ENCODE measurements at regions not wholly inside any gene's neighbourhood (a gene's known extent, or its start where the extent isn't known, plus 50 kb on each side); places are given as distances from the start of the nearest gene placed in this dataset.
"Not testable (repeated sequence)": the region's sequence is repeated elsewhere in the genome, so short reads cannot be mapped to it uniquely, and the experiment has no call there.

DNA sequence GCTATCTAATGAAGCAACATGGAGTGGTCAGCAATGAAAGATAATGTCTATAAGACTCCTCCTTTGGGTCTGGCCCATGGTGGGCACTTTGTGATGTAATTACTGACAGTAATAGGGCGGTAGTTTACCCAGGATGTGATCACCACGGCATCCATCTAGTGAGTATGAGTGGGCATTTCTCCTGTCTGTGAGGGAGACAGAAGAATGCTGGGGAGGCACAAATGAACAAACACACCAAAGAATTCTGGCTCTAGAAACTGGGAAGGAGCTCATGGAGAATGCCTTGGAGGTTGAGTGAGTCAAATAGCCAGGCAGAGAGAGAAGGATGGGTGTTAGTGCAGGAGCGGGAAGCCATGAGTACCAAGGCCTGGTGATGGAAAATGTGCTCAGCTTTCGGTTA, 217.5 kb downstream of the WNT5A start:
- no peak overlapping the region for H3K4me3 Mint-ChIP-seq (ENCODE audit: low read depth)
- no peaks in the 10 kb centered on the region for H3K9me3 Mint-ChIP-seq (ENCODE audit: low read depth)
- H3K27me3 Mint-ChIP-seq: no peaks in the 10 kb centered on the region
- TF ChIP-seq, protein P1, sequence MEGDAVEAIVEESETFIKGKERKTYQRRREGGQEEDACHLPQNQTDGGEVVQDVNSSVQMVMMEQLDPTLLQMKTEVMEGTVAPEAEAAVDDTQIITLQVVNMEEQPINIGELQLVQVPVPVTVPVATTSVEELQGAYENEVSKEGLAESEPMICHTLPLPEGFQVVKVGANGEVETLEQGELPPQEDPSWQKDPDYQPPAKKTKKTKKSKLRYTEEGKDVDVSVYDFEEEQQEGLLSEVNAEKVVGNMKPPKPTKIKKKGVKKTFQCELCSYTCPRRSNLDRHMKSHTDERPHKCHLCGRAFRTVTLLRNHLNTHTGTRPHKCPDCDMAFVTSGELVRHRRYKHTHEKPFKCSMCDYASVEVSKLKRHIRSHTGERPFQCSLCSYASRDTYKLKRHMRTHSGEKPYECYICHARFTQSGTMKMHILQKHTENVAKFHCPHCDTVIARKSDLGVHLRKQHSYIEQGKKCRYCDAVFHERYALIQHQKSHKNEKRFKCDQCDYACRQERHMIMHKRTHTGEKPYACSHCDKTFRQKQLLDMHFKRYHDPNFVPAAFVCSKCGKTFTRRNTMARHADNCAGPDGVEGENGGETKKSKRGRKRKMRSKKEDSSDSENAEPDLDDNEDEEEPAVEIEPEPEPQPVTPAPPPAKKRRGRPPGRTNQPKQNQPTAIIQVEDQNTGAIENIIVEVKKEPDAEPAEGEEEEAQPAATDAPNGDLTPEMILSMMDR (IDR thresholded peaks at IDR 0.05; ENCODE audit: unreplicated experiment): no peak
- DNase-seq (ENCODE audit: low spot score, unreplicated experiment): no peak
- no peaks in the 10 kb centered on the region for H3K36me3 Mint-ChIP-seq (ENCODE audit: insufficient read depth)
- no peak overlapping the region for H3K27ac Mint-ChIP-seq
- no peaks in the 10 kb centered on the region for H3K4me1 Mint-ChIP-seq (ENCODE audit: low read depth)

DNA sequence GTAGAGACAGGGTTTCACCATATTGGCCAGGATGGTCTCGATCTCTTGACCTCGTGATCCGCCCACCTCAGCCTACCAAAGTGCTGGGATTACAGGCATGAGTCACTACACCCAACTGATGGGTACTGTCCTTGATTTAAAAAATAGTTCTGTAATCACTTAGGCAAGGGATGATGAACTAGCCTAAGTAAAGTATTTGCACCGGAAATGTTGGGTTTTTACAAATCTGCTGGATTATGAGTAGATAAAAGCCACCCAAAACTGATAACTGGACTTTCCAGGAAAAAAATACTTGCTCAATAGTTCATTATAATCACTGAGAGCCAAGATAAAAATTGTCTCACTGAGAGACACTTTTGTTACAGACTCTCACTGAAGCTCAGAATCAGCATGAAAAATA, 218.0 kb downstream of the WNT5A start:
- Mint-ChIP-seq H3K36me3 (ENCODE audit: insufficient read depth) (no peaks in the 10 kb centered on the region), H3K4me3 (ENCODE audit: low read depth) (no peak overlapping the region), H3K9me3 (ENCODE audit: low read depth) (peaks cover 3% of the 10 kb centered on the region), H3K27ac (no peak overlapping the region), H3K27me3 (peaks cover 3% of the 10 kb centered on the region), H3K4me1 (ENCODE audit: low read depth) (no peaks in the 10 kb centered on the region)
- DNase-seq (ENCODE audit: low spot score, unreplicated experiment): no peak
- TF ChIP-seq, protein P1 (IDR thresholded peaks at IDR 0.05; ENCODE audit: unreplicated experiment): no peak

DNA sequence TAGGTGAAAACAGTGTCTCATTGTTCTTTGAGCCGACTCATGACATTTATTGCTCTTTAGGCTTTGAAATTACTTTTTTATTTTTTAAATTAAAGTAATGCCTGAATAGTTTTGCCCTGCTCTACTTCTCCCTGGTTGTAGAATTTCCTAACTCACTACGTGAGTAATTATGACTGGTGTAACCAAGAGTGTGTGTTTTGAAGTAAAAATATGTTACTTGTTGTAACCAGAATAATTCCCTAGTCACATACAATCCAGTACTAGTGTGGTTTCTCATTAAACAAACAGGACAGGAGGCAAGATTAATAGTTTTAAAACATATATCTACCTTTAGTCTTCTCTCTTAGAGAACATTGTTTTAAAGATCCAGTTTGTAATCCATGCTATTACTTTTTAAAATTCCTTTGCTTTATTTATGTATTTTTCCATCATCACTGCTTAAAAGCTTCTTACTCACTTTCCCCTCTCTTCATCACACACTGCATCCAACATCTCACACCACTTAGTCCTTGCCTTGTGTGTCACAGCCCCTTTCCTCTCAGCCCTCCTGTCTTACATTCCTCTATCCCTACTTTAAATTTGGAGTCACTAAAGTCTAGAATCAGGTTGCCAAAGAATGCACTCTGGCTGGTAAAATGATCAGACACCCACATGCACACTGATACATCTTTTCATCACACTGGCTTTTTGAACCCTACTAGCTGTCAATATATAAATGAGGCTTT, 219.7 kb downstream of the WNT5A start:
- H3K27ac Mint-ChIP-seq: no peak overlapping the region
- H3K4me3 Mint-ChIP-seq (ENCODE audit: low read depth): no peak overlapping the region
- no peak for DNase-seq (ENCODE audit: low spot score, unreplicated experiment)
- peaks cover 3% of the 10 kb centered on the region for H3K9me3 Mint-ChIP-seq (ENCODE audit: low read depth)
- peaks cover 3% of the 10 kb centered on the region for H3K27me3 Mint-ChIP-seq
- no peaks in the 10 kb centered on the region for H3K4me1 Mint-ChIP-seq (ENCODE audit: low read depth)
- TF ChIP-seq, protein P1 (IDR thresholded peaks at IDR 0.05; ENCODE audit: unreplicated experiment): no peak
- no peaks in the 10 kb centered on the region for H3K36me3 Mint-ChIP-seq (ENCODE audit: insufficient read depth)

DNA sequence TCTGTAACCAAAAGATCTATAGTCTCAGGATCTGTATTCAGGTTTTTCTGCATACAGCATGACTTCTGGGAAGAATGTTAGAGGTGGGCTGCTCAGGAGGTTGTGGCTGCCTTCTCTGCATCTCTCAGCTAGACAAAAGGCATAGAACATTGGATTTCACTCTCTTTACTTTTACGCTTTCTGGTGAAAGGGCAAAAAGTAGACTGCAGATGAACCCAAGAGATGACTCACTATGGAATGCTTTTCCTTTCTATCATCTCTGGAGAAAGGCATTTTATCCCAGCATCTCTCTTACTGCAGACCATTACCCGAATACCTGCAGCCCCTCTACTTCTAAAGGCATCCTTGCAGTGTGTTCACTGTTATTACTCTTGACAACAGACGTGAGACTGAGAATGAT, 222.2 kb downstream of the WNT5A start:
- H3K9me3 Mint-ChIP-seq (ENCODE audit: low read depth): peaks cover 9% of the 10 kb centered on the region

DNA sequence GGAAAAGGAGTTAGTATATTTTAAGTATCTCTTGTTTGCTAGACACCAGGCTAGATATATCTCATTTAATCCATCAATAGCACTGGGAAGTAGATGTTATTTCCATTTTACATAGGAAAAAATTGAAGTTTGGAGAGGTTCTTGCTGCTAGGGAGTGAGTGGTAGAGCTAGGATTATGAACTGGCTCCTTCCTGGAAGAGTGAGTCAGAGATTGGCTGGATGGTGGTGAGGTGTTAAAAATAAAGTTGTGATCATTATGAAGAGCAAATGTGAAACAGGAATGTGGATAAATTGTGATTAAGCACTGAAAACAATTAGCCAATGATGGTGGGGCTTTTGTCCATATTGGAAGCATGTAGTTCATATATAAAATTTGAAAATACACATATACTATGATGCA, 234.2 kb downstream of the WNT5A start:
- no peak for DNase-seq (ENCODE audit: low spot score, unreplicated experiment)
- peaks cover 23% of the 10 kb centered on the region for H3K9me3 Mint-ChIP-seq (ENCODE audit: low read depth)
- no peaks in the 10 kb centered on the region for H3K4me1 Mint-ChIP-seq (ENCODE audit: low read depth)
- peaks cover under 1% of the 10 kb centered on the region for H3K36me3 Mint-ChIP-seq (ENCODE audit: insufficient read depth)
- H3K27me3 Mint-ChIP-seq: peaks cover 6% of the 10 kb centered on the region
- TF ChIP-seq, protein P1 (IDR thresholded peaks at IDR 0.05; ENCODE audit: unreplicated experiment): no peak
- H3K27ac Mint-ChIP-seq: no peak overlapping the region
- H3K4me3 Mint-ChIP-seq (ENCODE audit: low read depth): no peak overlapping the region

More for the DNA sequence above, 222.2 kb downstream of the WNT5A start:
- Mint-ChIP-seq H3K36me3 (ENCODE audit: insufficient read depth) (no peaks in the 10 kb centered on the region), H3K4me1 (ENCODE audit: low read depth) (no peaks in the 10 kb centered on the region), H3K27me3 (peaks cover 4% of the 10 kb centered on the region), H3K27ac (no peak overlapping the region), H3K4me3 (ENCODE audit: low read depth) (no peak overlapping the region)
- DNase-seq (ENCODE audit: low spot score, unreplicated experiment): no peak
- TF ChIP-seq, protein P1 (IDR thresholded peaks at IDR 0.05; ENCODE audit: unreplicated experiment): no peak

DNA sequence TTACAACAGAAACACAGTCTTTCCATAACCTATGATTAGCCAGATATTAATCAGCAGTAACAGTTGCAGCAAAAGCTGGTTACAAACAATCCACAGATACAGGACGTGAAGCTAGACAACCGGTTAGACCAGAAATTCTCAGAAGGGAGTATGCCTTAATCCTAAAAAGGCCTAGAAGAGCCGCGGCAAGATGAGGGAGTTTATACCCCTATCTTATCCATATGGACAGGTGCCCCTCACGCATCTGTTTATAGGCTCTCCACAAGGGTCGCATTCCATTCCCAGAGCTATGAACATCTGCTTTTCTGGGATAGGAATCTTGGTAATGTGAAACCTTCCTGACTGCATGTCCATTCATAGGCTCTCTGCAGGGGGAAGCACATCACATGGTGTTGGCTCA, 237.9 kb downstream of the WNT5A start:
- not testable (repeated sequence) for H3K4me3 Mint-ChIP-seq (ENCODE audit: low read depth); H3K27ac Mint-ChIP-seq; H3K27me3 Mint-ChIP-seq; DNase-seq (ENCODE audit: low spot score, unreplicated experiment); H3K36me3 Mint-ChIP-seq (ENCODE audit: insufficient read depth)
- peaks cover 26% of the 10 kb centered on the region for H3K9me3 Mint-ChIP-seq (ENCODE audit: low read depth)
- H3K4me1 Mint-ChIP-seq (ENCODE audit: low read depth): peaks cover 14% of the 10 kb centered on the region
